ENCODE measurements at regions not wholly inside any gene's neighbourhood (a gene's known extent, or its start where the extent isn't known, plus 50 kb on each side); places are given as distances from the start of the nearest gene placed in this dataset.

- DNase-seq = no peak
These were observed 311.8 kb upstream of the MMS22L start for GRCh38 chr6:97594844-97595243.

- DNase-seq = no peak
These were observed 338.1 kb upstream of the MMS22L start for GRCh38 chr6:97621111-97621510.

- DNase-seq = no peak
These were observed 343.8 kb upstream of the MMS22L start for GRCh38 chr6:97626671-97627441.

- no peak for DNase-seq
These were observed 346.2 kb upstream of the MMS22L start for GRCh38 chr6:97629180-97629579.

- no peak for DNase-seq
These were observed 347.6 kb upstream of the MMS22L start for GRCh38 chr6:97630604-97631003.

GRCh38 chr6:97632341-97632740, 349.3 kb upstream of the MMS22L start:
- no peak for DNase-seq

GRCh38 chr6:97639702-97640101, 356.7 kb upstream of the MMS22L start:
- no peak for DNase-seq

GRCh38 chr6:97644353-97644752, 361.3 kb upstream of the MMS22L start:
- no peak for DNase-seq

- no peak for DNase-seq
These were observed 362.7 kb upstream of the MMS22L start for GRCh38 chr6:97645757-97646156.

- no peak for DNase-seq
These were observed 370.1 kb upstream of the MMS22L start for GRCh38 chr6:97653076-97653475.

- no peak for DNase-seq
These were observed 370.5 kb upstream of the MMS22L start for GRCh38 chr6:97653517-97653916.

- no peak for DNase-seq
These were observed 371.7 kb upstream of the MMS22L start for GRCh38 chr6:97654674-97655073.

- DNase-seq = no peak
These were observed 373.2 kb upstream of the MMS22L start for GRCh38 chr6:97656236-97656635.

- no peak for DNase-seq
These were observed 373.8 kb upstream of the MMS22L start for GRCh38 chr6:97656706-97657350.

- no peak for DNase-seq
These were observed 375.1 kb upstream of the MMS22L start for GRCh38 chr6:97658090-97658489.

- no peak for DNase-seq
These were observed 380.2 kb upstream of the MMS22L start for GRCh38 chr6:97663252-97663651.

- no peak for DNase-seq
These were observed 382.4 kb upstream of the MMS22L start for GRCh38 chr6:97665446-97665845.

- DNase-seq = no peak
These were observed 383.9 kb upstream of the MMS22L start for GRCh38 chr6:97666889-97667288.

- DNase-seq = no peak
These were observed 385.7 kb upstream of the MMS22L start for GRCh38 chr6:97668716-97669115.

- DNase-seq = no peak
These were observed 386.4 kb upstream of the MMS22L start for GRCh38 chr6:97669191-97670031.

GRCh38 chr6:97674802-97675201, 391.8 kb upstream of the MMS22L start:
- no peak for DNase-seq

GRCh38 chr6:97677626-97678025, 394.6 kb upstream of the MMS22L start:
- no peak for DNase-seq

GRCh38 chr6:97687916-97688315, 404.9 kb upstream of the MMS22L start:
- DNase-seq = no peak
